ENCODE measurements at regions not wholly inside any gene's neighbourhood (a gene's known extent, or its start where the extent isn't known, plus 50 kb on each side); places are given as distances from the start of the nearest gene placed in this dataset.
"Not testable (repeated sequence)": the region's sequence is repeated elsewhere in the genome, so short reads cannot be mapped to it uniquely, and the experiment has no call there.

GRCh38 chr20:59099864-59100263 lies 57.3 kb upstream of the PRELID3B start:
- TF ChIP-seq, protein P1, sequence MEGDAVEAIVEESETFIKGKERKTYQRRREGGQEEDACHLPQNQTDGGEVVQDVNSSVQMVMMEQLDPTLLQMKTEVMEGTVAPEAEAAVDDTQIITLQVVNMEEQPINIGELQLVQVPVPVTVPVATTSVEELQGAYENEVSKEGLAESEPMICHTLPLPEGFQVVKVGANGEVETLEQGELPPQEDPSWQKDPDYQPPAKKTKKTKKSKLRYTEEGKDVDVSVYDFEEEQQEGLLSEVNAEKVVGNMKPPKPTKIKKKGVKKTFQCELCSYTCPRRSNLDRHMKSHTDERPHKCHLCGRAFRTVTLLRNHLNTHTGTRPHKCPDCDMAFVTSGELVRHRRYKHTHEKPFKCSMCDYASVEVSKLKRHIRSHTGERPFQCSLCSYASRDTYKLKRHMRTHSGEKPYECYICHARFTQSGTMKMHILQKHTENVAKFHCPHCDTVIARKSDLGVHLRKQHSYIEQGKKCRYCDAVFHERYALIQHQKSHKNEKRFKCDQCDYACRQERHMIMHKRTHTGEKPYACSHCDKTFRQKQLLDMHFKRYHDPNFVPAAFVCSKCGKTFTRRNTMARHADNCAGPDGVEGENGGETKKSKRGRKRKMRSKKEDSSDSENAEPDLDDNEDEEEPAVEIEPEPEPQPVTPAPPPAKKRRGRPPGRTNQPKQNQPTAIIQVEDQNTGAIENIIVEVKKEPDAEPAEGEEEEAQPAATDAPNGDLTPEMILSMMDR (IDR thresholded peaks at IDR 0.05), result not testable (repeated sequence)
- TF ChIP-seq POLR2A (IDR thresholded peaks at IDR 0.05), result not testable (repeated sequence)
